ENCODE measurements at regions not wholly inside any gene's neighbourhood (a gene's known extent, or its start where the extent isn't known, plus 50 kb on each side); places are given as distances from the start of the nearest gene placed in this dataset.

- no peak for DNase-seq
Observed at GRCh38 chr6:160911949-160912348, 79.6 kb upstream of the MAP3K4 start.

GRCh38 chr6:160912411-160912810 lies 79.2 kb upstream of the MAP3K4 start:
- no peak for DNase-seq

- no peak for DNase-seq
Observed at GRCh38 chr6:160917572-160917971, 74.0 kb upstream of the MAP3K4 start.

GRCh38 chr6:160919723-160920440 lies 71.7 kb upstream of the MAP3K4 start:
- peak; percentile 11 for DNase-seq

- no peak for DNase-seq
Observed at GRCh38 chr6:160921095-160921494, 70.5 kb upstream of the MAP3K4 start.

- no peak for DNase-seq
Observed at GRCh38 chr6:160926281-160927276, 65.0 kb upstream of the MAP3K4 start.

- no peak for DNase-seq
Observed at GRCh38 chr6:160927416-160927815, 64.2 kb upstream of the MAP3K4 start.

GRCh38 chr6:160929361-160929760 lies 62.2 kb upstream of the MAP3K4 start:
- DNase-seq, result no peak

- DNase-seq, result no peak
Observed at GRCh38 chr6:160929831-160930230, 61.7 kb upstream of the MAP3K4 start.

GRCh38 chr6:160930547-160931377 lies 60.8 kb upstream of the MAP3K4 start:
- DNase-seq, result peak; percentile 61

- DNase-seq, result peak; percentile 26
Observed at GRCh38 chr6:160931378-160932310, 59.9 kb upstream of the MAP3K4 start.

- no peak for DNase-seq
Observed at GRCh38 chr6:160933256-160933655, 58.3 kb upstream of the MAP3K4 start.

- no peak for DNase-seq
Observed at GRCh38 chr6:160934157-160934556, 57.4 kb upstream of the MAP3K4 start.

- DNase-seq, result no peak
Observed at GRCh38 chr6:160940197-160940596, 51.4 kb upstream of the MAP3K4 start.
